HPDE6-E6E7 (cell line): ENCODE measurements at regions not wholly inside any gene's neighbourhood (a gene's known extent, or its start where the extent isn't known, plus 50 kb on each side); places are given as distances from the start of the nearest gene placed in this dataset.
A peak's percentile ranks its signal among the peaks of the same experiment; 100 is the strongest.
"Not testable (repeated sequence)": the region's sequence is repeated elsewhere in the genome, so short reads cannot be mapped to it uniquely, and the experiment has no call there.

Source experiments
- DNase-seq: peaks from one replicate; pipeline ENCODE4 v3.0.0; 2011; ENCODE audit warnings: missing footprints; ENCODE audit errors: extremely low spot score

DNA sequence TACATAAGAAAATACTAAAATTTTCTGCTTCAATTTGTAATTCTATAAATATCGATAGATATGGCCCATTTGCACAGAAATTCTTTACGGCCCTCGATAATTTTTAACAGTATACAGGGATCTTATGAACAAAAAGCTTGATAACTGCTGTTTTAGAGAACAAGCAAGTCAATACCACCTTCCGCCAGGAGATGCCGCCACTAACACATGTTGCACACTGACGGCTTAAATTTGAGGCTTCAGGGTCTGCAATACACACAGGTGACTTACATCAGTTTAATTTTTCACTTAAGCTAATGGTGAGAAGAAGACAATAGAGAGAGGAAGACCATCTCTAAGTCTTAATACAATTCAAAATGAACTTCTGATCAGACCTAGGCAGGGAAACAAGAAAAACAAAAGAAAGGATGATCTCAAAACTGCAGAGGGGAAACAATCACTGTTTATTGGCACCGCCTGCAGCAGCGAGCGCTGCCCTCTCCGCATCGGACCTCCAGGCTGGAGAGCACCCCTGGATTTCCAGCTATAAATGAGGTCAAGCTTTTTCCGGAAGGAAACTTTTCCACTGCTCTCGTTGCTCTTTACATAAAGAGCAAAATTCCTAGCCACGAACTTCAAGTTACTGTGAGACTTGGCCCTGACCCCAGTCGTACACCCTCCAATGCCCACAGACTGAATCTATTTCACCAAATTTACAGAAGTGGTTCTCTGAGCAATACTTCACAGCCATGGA is 53.9 kb downstream of the OTOR start:
- peak; percentile 22 for DNase-seq

DNA sequence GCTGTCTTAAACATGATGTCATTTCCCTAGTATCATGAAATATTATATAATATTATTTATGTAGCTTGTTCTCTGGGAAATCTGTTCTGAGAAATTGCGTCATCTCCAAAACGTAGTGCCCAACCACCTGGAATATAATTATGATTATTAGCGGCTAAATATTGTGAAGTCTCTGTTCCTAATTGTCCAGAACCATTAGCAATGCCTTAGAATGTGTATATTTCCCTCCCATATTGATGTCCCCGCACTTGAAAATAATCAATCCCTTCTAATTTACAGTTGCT is 54.4 kb downstream of the OTOR start:
- no peak for DNase-seq

DNA sequence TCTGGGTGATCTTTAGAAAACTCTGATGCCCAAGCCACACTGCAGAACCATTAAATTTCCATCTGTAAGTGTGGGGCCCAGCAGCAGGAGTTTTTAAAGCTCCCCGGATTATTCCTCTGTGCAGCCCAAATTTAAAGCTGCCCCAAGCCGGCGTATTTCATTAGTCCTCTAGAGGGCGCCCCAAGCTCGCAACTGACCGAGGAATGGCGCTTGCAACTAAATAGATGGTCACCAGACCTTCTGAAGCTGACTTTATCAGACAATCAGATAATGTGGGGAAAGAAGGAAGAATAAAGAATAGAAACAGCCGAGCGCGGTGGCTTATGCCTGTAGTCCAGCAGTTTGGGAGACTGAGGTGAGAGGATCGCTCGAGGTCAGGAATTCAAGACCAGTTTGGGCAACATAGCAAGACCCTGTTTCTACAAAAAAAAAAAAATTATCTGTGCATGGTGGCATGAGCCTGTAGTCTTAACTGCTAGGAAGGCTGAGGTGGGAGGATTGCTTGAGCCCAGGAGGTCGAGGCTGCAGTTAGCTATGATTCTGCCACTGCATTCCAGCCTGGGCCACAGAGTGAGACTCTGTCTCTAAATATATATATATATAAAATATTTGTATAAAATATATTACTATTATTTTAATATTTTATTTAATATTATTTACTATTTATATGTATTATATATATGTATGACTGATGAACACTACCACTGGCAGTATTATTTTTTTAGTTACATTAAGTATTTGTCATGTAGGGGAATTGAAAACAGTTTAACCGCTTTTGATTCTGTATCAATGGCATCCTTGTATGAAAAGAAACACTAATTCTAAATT is 56.0 kb downstream of the OTOR start:
- DNase-seq, result peak; percentile 54

GRCh38 chr20:16804793-16805187 is 56.6 kb downstream of the OTOR start:
- no peak for DNase-seq

- no peak for DNase-seq
Measured at GRCh38 chr20:16806061-16806460, 57.9 kb downstream of the OTOR start.

- no peak for DNase-seq
Measured at GRCh38 chr20:16806886-16807285, 58.7 kb downstream of the OTOR start.

DNA sequence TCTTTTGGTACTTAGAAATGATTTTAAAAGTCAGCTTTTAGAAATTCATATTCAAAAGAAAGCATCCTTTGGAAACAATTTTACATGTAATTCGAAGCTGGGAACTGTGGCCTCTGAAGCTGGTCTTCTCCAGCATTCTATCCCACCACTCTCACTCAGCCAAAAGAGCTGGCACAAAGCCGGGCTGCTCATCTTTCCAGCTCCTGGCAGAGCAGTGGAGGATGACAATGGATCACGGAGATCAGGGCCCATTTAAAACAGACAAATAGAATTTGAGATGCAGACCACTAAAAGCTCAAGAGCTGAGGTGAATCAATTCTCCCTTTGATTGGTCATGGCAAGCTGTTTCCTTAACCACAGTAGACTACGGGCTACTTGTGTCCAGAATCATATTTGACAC is 60.6 kb downstream of the OTOR start:
- no peak for DNase-seq

GRCh38 chr20:16810216-16810615 is 62.1 kb downstream of the OTOR start:
- DNase-seq, result no peak

- DNase-seq, result no peak
Measured at GRCh38 chr20:16816192-16816591, 68.0 kb downstream of the OTOR start.

GRCh38 chr20:16819483-16819882 is 71.3 kb downstream of the OTOR start:
- DNase-seq, result no peak

DNA sequence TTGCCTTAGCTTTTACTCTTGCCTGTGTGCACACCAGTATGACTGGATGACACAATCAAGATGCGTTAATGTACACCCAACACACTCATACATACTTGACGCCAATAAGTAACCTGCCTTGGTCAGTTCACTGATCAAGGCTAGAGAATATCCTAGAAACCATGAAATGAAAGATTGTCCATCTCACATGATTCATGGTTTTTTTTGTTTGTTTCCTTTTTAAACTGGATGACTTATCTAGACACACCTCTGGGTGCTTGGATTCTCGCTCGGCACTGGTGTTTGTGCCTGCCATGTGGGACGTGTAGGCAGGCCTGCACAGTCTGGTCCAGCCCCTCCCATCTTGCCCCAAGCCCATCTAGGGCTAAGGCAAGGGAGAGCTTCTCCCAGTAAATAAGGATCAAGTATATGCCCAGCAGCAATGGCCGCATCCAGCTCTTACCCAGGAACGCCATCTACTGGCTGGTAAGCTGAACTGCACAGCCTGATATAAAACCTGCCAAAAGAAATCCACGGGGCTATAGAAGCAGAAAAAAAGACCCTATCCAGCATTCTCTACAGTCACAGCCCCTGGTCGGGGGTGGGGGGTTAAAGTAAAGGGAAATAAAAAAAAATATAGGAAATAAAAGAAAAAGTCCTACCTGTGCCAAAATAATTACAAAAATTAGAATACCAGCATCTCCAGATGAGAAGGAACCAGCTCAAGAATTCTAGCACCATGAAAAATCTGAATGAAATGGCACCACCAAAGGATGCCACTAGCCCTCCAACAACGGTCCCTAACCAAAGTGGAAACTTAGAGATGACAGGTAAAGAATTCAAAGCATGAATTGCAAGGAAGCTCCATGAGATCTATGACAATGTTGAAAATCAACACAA is 73.3 kb downstream of the OTOR start:
- DNase-seq, result peak; percentile 23

DNA sequence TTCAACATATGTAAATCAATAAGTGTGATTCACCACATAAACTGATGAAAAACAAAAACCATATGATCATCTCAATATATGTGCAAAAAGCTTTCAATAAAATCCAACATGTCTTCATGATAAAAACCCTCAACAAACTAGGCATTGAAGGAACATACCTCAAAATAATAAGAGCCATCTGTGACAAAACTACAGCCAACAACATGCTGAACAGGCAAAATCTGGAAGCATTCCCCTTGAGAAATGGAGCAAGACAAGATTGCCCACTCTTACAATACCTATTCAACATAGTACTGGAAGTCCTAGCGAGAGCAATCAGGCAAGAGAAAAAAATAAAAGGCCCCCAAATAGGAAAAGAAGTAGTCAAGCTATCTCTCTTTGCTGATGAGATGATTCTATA is 76.5 kb downstream of the OTOR start:
- no peak for DNase-seq

- no peak for DNase-seq
Measured at GRCh38 chr20:16828666-16829305, 80.6 kb downstream of the OTOR start.

DNA sequence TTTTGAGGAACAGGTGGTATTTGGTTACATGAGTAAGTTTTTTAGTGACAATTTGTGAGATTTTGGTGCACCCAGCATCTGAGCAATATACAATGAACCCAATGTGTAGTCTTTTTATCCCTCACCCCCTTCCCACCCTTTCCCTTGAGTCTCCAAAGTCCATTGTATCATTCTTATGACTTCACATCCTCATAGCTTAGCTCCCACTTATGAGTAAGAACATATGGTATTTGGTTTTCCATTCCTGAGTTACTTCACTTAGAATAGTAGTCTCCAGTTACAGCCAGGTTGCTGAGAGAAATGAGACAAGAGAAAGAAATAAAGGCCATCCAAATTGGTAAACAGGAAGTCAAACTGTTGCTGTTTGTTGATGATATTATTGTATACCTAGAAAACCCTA is 87.5 kb downstream of the OTOR start:
- DNase-seq, result not testable (repeated sequence)

DNA sequence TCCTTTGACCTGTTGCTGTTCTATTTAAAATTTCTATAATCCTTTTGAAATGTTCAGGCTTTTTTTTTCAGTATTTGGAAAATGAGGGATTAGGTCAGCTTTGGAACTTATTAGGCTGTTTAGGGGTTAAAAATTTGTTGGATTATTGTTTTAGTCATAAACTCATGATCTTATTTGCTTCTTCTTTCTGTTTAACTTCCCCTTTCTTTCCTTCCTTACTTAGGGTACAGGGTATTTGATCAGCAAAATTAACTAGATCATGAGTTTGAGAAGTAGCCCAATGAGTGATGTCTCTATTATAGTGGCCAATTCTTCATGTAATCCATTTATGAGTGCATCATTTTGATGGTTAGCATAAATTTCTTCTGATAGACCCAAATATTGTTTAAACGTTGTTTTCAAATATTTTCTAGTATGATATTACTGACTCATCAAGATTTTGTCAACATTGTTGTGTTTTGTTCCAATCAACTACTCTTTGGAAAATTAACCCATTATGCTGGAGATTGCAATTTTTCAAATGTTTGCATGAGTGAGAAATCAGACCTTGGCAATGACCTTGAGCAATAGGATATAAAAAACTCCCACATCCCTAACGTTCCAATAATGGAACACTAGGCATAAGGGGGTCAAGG is 94.4 kb downstream of the OTOR start:
- DNase-seq, result no peak

- no peak for DNase-seq
Measured at GRCh38 chr20:16844406-16844805, 96.2 kb downstream of the OTOR start.

DNA sequence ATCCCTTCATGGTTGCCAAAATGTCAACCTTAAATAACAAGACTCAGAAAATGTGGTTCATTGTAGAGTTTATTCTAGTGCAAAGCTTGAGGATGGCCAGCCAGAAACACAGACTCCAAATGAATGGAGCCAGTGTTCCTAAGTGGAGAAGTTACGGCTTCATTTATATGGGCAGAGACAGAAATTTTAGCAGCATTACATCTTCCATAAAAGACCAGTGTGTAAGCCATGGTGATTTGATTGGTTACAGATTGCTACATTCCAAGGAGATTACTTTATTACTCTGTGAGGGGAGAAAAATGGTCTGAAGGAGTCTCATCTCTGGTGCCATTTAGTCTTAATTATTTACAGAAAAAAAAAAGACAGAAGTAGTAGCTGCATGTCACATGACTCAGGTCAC is 97.8 kb downstream of the OTOR start:
- no peak for DNase-seq

DNA sequence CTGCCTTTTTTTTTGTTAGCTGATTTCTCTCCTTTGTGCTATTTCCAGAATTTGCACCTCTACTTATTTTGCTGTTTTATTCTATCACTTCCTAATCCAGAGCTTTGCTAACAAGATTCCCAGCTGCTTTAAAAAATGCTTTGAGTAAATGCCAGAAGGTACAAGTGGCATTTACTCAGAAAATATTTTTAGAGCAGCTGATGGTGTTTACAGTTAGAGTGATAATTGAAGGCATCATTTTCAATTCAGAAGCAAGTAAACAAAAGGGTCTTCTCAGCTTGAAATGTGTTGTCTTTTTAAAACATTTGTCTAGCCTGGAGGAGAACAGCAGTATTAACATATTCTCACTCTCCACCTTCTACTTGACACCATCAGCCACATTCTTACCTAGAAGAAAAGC is 99.9 kb downstream of the OTOR start:
- no peak for DNase-seq

DNA sequence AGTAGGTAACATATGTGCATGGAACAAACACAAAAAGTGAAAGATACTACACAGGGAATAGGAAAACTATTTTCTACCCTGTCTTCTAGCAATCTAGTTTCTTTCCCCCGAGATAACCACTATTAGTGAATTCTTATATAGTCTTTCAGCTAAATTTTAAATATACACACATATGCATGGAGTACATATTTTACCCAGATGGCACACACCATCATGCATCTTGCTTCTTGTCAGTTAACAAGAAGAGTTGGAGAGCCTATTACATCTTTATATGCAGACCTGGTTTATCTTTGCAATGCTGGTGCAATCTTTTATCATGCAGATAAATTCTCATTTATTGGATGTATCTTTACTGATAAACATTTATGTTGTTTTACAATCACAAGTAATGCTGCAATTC is 100.4 kb downstream of the OTOR start:
- no peak for DNase-seq

- no peak for DNase-seq
Measured at GRCh38 chr20:16860914-16861313, 112.8 kb downstream of the OTOR start.

DNA sequence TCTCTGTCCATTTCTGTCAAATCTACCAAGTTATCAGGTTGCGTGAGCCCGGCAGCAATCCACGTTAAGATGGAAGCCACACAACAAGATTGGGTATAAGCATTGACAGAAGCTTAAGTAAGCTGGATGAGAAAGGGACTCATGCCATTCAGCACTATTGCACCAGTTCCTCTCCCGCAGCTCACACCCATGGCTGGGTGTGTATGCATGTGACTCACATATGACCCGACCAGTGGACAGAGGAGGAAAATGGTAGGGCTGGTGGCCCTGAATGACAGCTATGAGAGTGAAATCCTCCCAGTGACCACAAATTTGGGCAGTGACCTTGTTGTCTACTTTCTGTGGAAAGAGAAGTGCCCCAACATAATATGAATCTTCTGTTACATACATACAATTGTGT is 113.5 kb downstream of the OTOR start:
- DNase-seq, result no peak

GRCh38 chr20:16863303-16863702 is 115.1 kb downstream of the OTOR start:
- no peak for DNase-seq
